ENCODE measurements at regions not wholly inside any gene's neighbourhood (a gene's known extent, or its start where the extent isn't known, plus 50 kb on each side); places are given as distances from the start of the nearest gene placed in this dataset.

GRCh38 chr1:55986003-55986402 is 593.4 kb downstream of the PLPP3 start:
- DNase-seq (ENCODE audit: low read depth) = no peak

DNA sequence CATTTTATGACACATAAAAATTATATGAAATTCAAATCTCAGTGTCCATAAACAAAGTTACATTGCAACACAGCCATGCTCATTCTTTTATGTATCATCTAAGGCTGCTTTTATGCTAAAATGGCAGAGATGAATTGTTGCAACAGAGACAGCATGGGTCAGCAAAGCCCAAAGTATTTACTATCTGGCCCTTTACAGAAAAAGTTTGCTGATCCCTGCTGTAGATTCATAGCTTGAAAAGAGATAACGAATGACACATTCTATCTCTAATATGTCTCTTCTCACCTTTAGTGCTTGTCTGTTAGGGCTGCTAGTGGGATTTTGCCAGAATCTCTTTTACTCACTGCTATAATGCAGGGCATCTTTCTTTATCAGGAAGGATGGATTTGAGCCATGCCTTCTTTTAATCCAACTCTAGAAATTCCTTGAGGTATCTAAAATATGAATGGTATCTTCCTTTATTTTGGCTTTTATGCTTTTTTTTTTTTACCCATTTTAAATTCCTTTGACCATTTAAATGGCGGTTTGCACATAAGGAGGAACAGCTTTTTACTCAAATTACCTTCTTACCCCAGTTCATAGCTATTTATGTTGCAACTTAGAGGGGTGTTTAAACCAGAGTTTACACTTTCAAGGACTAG is 598.2 kb downstream of the PLPP3 start:
- DNase-seq (ENCODE audit: low read depth) = no peak

GRCh38 chr1:55980582-55980981 is 598.8 kb downstream of the PLPP3 start:
- DNase-seq (ENCODE audit: low read depth) = no peak

GRCh38 chr1:55974714-55975441 is 604.5 kb downstream of the PLPP3 start:
- no peak for DNase-seq (ENCODE audit: low read depth)

- no peak for DNase-seq (ENCODE audit: low read depth)
Measured at GRCh38 chr1:55970526-55971110, 608.7 kb downstream of the PLPP3 start.

- DNase-seq (ENCODE audit: low read depth) = no peak
Measured at GRCh38 chr1:55969322-55969721, 610.0 kb downstream of the PLPP3 start.

- no peak for DNase-seq (ENCODE audit: low read depth)
Measured at GRCh38 chr1:55968661-55969060, 610.7 kb downstream of the PLPP3 start.

GRCh38 chr1:55965981-55966461 is 613.3 kb downstream of the PLPP3 start:
- DNase-seq (ENCODE audit: low read depth) = no peak

GRCh38 chr1:55962472-55962871 is 616.9 kb downstream of the PLPP3 start:
- DNase-seq (ENCODE audit: low read depth) = no peak

DNA sequence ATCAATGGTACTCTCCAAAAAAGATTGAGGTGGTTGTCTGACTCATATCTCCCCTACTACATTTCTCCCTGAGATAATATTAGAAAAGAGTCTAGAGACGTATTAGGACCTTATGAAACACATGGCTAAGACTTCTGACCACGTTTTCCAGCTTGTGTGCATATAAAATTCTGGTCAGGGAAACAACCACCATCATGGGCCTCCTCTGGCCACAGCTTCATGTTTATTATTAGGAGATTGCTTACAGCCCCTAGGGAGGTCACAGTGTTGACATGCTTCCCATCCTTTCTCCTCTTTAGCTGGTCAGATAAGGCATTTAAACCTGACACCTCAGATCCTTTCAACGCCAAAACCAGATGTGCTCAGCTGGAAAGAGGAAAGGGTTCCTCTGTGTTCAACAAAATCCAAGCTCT is 620.2 kb downstream of the PLPP3 start:
- DNase-seq (ENCODE audit: low read depth) = no peak

- no peak for DNase-seq (ENCODE audit: low read depth)
Measured at GRCh38 chr1:55958498-55958897, 620.9 kb downstream of the PLPP3 start.

GRCh38 chr1:55957276-55957675 is 622.1 kb downstream of the PLPP3 start:
- DNase-seq (ENCODE audit: low read depth) = no peak

GRCh38 chr1:55955016-55955621 is 624.2 kb downstream of the PLPP3 start:
- no peak for DNase-seq (ENCODE audit: low read depth)

GRCh38 chr1:55951291-55951690 is 628.1 kb downstream of the PLPP3 start:
- no peak for DNase-seq (ENCODE audit: low read depth)

- DNase-seq (ENCODE audit: low read depth) = no peak
Measured at GRCh38 chr1:55947446-55947845, 631.9 kb downstream of the PLPP3 start.

DNA sequence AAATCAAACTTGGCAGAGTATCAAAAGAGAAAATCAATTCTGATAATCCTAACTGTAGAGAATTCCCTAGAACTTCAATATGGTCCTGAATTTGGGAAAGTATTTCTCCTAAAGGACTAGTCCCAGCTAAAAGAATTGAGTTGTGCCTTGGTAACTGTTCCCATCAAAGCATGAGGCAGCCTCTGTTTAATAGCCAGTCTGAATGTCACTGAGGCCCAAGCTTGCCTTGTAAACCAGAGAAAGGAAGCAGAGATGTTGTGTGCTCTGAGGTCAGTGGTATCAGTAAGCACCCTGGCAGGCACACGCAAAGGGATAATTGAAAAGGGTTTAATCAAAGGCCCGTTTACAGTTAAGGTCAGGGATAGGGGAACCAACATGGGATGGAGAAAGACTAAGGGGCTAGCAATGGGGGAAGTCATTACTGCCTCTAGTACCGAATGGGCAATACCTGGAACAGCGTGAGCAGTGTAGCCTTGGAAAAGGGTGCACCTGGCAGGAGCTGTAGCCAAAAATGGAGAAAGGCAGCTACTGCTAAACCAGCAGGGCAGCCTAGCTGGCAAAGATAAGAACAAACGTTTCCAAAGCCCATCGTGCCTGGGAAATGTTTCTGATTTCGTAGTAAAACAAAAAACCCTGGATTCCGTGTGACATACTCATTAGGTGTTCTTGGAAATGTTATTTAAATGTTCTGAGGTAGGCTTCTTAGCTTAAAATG is 635.5 kb downstream of the PLPP3 start:
- DNase-seq (ENCODE audit: low read depth) = no peak

DNA sequence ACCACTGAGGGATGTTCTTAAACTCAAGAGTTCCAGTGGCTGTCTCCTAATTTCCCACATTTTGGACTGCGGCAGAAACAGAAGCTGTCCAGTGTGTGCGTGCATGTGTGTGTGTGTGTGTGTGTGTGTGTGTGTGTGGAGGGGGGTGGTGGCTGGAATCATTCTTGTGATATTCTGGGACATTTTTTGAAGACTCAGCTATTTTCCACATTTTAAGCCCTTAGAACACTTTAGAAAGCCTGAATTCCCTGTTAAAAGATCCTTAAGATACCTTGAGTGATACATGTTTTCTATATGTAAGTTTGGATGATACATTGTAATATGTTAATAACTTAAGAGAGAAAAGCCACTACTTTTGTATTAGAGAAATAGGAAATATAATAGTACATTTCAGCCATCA is 636.4 kb downstream of the PLPP3 start:
- no peak for DNase-seq (ENCODE audit: low read depth)

DNA sequence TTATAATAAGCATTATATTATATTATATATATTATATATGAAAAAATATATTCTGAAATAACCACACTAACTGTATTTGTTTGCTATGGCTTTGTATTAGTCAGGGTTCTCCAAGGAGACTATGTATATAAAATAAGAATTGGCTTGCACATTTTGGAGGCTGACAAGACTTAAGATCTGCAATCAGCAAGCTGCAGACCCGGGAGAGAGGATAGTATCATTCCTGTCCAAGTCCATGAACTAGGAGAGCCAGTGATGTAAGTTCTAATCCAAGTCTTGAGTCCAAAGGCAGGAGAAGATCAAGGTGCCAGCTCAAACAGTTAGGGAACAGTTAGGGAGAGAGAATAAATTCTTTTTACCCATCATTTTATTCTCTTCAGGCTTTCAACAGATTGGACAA is 639.5 kb downstream of the PLPP3 start:
- no peak for DNase-seq (ENCODE audit: low read depth)

- DNase-seq (ENCODE audit: low read depth) = no peak
Measured at GRCh38 chr1:55938861-55939260, 640.5 kb downstream of the PLPP3 start.

- no peak for DNase-seq (ENCODE audit: low read depth)
Measured at GRCh38 chr1:55938376-55938850, 641.0 kb downstream of the PLPP3 start.

DNA sequence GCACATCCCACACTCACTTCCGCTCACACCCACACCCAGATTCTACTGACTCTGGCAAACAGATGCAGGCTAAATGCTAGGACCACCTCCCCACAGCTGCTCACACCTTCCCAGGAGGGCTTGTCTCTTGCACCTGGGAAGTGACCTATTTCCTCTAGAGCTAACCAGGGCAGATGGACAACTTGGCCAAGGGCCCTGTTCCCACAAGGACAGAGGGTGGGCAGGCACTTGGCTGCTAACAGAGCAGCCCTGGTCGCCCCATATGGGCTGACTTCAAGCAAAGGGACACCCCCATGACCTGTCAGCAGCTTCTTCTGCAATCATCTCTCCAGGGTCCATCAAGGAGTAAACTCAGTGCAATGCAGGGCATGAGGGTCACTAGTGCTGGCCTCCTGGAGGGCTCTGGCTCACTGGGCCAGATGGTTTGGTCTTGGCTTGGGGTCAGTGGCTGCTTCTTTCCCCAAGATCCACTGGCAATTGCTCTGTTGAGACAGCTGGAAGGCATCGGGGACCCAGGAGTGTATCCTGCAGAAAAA is 641.5 kb downstream of the PLPP3 start:
- DNase-seq (ENCODE audit: low read depth) = no peak

- no peak for DNase-seq (ENCODE audit: low read depth)
Measured at GRCh38 chr1:55935236-55935635, 644.1 kb downstream of the PLPP3 start.
